Vagina (tissue), 2 donors: ENCODE measurements at regions not wholly inside any gene's neighbourhood (a gene's known extent, or its start where the extent isn't known, plus 50 kb on each side); places are given as distances from the start of the nearest gene placed in this dataset.

ENCODE experiments used
- CTCF ChIP-seq, 3 experiments: fragments of 450-650 bp in 2 of 3; fragments of 200-600 bp in 1 of 3; sonication (generic) in 1 of 3; IDR thresholded peaks; one replicate each; pipeline ENCODE4 v1.5.1; 2017 to 2019; ENCODE audit warnings: antibody characterized with exemption in 3 of 3, mild to moderate bottlenecking in 2 of 3, moderate library complexity in 2 of 3
- POLR2A ChIP-seq, 2 donors: fragments of 450-650 bp; IDR thresholded peaks; one replicate each; pipeline ENCODE4 v1.6.1; 2017; ENCODE audit warnings: antibody characterized with exemption in 2 of 2, mild to moderate bottlenecking in 2 of 2, moderate library complexity in 2 of 2

GRCh38 chr2:175476374-175476773 is 294.9 kb upstream of the ATP5MC3 start:
- TF ChIP-seq CTCF (IDR thresholded peaks at IDR 0.05) (no peak), POLR2A (IDR thresholded peaks at IDR 0.05) (no peak)
